OCI-LY7 (cell line): ENCODE measurements at regions not wholly inside any gene's neighbourhood (a gene's known extent, or its start where the extent isn't known, plus 50 kb on each side); places are given as distances from the start of the nearest gene placed in this dataset.

Experiments
- CTCF ChIP-seq: fragments of 200-600 bp; sonication (generic); conservative IDR thresholded peaks from 2 replicates; pipeline ENCODE4 v1.5.1; 2014; ENCODE audit warnings: mild to moderate bottlenecking, antibody characterized with exemption, low read length, moderate library complexity, mixed read lengths
- EZH2phosphoT487 ChIP-seq: fragments of 200-600 bp; sonication (generic); IDR thresholded peaks from 2 replicates; pipeline ENCODE4 v1.6.1; 2018; ENCODE audit warnings: low read depth, borderline replicate concordance, mild to moderate bottlenecking, mixed run types, antibody characterized with exemption, low read length, moderate library complexity, mixed read lengths

GRCh38 chr17:77660524-77660923 is 298.0 kb upstream of the TNRC6C start:
- TF ChIP-seq CTCF = no peak
- no peak for TF ChIP-seq EZH2phosphoT487
